ENCODE measurements at regions not wholly inside any gene's neighbourhood (a gene's known extent, or its start where the extent isn't known, plus 50 kb on each side); places are given as distances from the start of the nearest gene placed in this dataset.

- peak overlapping the region; percentile 71 for H3K27ac ChIP-seq
- no peak overlapping the region for H3K4me3 ChIP-seq (ENCODE audit: low read depth, low read length)
- H3K27me3 ChIP-seq (replicated peaks) = no peaks in the 10 kb centered on the region
- DNase-seq = peak; percentile 66
- in situ Hi-C loops (cut with HindIII; ENCODE audit: low pct_ligation_motif_present, low sequenced_read_pairs) = no loop called here
- H3K36me3 ChIP-seq (replicated peaks) = no peaks in the 10 kb centered on the region
- no peak for TF ChIP-seq CTCF (IDR thresholded peaks at IDR 0.05; ENCODE audit: low read depth, low read length, missing control alignments)
These were observed 509.6 kb upstream of the USP24 start for GRCh38 chr1:55724551-55725325.

GRCh38 chr1:55723001-55723400 is 507.8 kb upstream of the USP24 start:
- no peaks in the 10 kb centered on the region for H3K36me3 ChIP-seq (replicated peaks)
- H3K27ac ChIP-seq = peak overlapping the region; percentile 5
- DNase-seq = no peak
- no peaks in the 10 kb centered on the region for H3K27me3 ChIP-seq (replicated peaks)
- no peak overlapping the region for H3K4me3 ChIP-seq (ENCODE audit: low read depth, low read length)
- in situ Hi-C loops (cut with HindIII; ENCODE audit: low pct_ligation_motif_present, low sequenced_read_pairs) = no loop called here
- TF ChIP-seq CTCF (IDR thresholded peaks at IDR 0.05; ENCODE audit: low read depth, low read length, missing control alignments) = no peak

- Histone ChIP-seq H3K36me3 (replicated peaks) (no peaks in the 10 kb centered on the region), H3K4me3 (ENCODE audit: low read depth, low read length) (no peak overlapping the region), H3K27me3 (replicated peaks) (no peaks in the 10 kb centered on the region), H3K27ac (no peak overlapping the region)
- no peak for TF ChIP-seq CTCF (IDR thresholded peaks at IDR 0.05; ENCODE audit: low read depth, low read length, missing control alignments)
- DNase-seq = no peak
- in situ Hi-C loops (cut with HindIII; ENCODE audit: low pct_ligation_motif_present, low sequenced_read_pairs) = no loop called here
These were observed 505.1 kb upstream of the USP24 start for GRCh38 chr1:55720261-55720660.

GRCh38 chr1:55718758-55719671 is 503.9 kb upstream of the USP24 start:
- Histone ChIP-seq H3K36me3 (replicated peaks) (no peaks in the 10 kb centered on the region), H3K27me3 (replicated peaks) (no peaks in the 10 kb centered on the region), H3K27ac (peak overlapping the region; percentile 80), H3K4me3 (ENCODE audit: low read depth, low read length) (no peak overlapping the region)
- peak; percentile 96 for DNase-seq
- in situ Hi-C loops (cut with HindIII; ENCODE audit: low pct_ligation_motif_present, low sequenced_read_pairs) = no loop called here
- TF ChIP-seq CTCF (IDR thresholded peaks at IDR 0.05; ENCODE audit: low read depth, low read length, missing control alignments) = no peak

- DNase-seq = no peak
- no peak for TF ChIP-seq CTCF (IDR thresholded peaks at IDR 0.05; ENCODE audit: low read depth, low read length, missing control alignments)
- in situ Hi-C loops (cut with HindIII; ENCODE audit: low pct_ligation_motif_present, low sequenced_read_pairs) = no loop called here
- H3K27me3 ChIP-seq (replicated peaks) = no peaks in the 10 kb centered on the region
- H3K4me3 ChIP-seq (ENCODE audit: low read depth, low read length) = no peak overlapping the region
- no peaks in the 10 kb centered on the region for H3K36me3 ChIP-seq (replicated peaks)
- peak overlapping the region; percentile 55 for H3K27ac ChIP-seq
These were observed 501.9 kb upstream of the USP24 start for GRCh38 chr1:55717111-55717510.
